Colonic mucosa (tissue), 4 donors: ENCODE measurements at regions not wholly inside any gene's neighbourhood (a gene's known extent, or its start where the extent isn't known, plus 50 kb on each side); places are given as distances from the start of the nearest gene placed in this dataset.
A peak's percentile ranks its signal among the peaks of the same experiment; 100 is the strongest.

Experiments used
- DNase-seq: peaks from one replicate; pipeline ENCODE4 v3.0.0-alpha.2; 2020
- H3K27ac ChIP-seq: fragments of 200-600 bp; one replicate; pipeline ENCODE4 v1.8.0; 2021
- H3K27me3 ChIP-seq: fragments of 200-600 bp; one replicate; pipeline ENCODE4 v1.8.0; 2021
- H3K36me3 ChIP-seq: fragments of 200-600 bp; one replicate; pipeline ENCODE4 v1.8.0; 2021
- H3K4me1 ChIP-seq: fragments of 200-600 bp; one replicate; pipeline ENCODE4 v1.8.0; 2021; ENCODE audit warnings: mild to moderate bottlenecking
- H3K4me3 ChIP-seq: fragments of 200-600 bp; one replicate; pipeline ENCODE4 v1.8.0; 2021
- H3K9ac ChIP-seq, 2 donors: one replicate each; pipeline ENCODE4 v1.7.0; 2013; ENCODE audit warnings: control low read depth in 2 of 2, low read depth in 2 of 2, low read length in 2 of 2
- H3K9me3 ChIP-seq: fragments of 200-600 bp; one replicate; pipeline ENCODE4 v1.8.0; 2021
- intact Hi-C: fragments of 100-400 bp; cut with DNase I; formaldehyde crosslinking; loops from one replicate; pipeline ENCODE4 v1.14.1; 2022
- TF ChIP-seq, protein P1 (sequence below): fragments of 200-600 bp; IDR thresholded peaks from one replicate; pipeline ENCODE4 v1.8.0; 2022; ENCODE audit warnings: antibody characterized with exemption, mild to moderate bottlenecking
- donor health status: healthy.
- donor health status: DM: no; HTN: no; CAD: no.
- donor health status: DM: no; HTN: no; CAD: no.

DNA sequence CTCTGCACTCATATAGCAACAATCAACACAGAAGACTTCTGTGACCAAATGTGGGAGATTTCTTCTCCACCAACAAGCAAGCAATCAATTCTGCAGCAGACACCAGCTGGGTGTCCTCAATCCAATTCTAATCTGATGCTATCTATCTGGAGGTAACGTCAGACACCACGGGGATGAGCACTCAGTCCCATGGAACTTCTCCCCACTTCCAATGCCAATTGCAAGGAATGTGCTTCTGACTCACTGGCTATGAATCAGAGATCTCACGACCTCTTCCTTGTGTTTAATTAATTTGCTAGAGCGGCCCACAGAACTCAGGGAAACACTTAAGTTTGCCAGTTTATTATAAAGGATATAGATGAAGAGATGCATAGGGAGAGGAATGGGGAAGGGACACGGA, 103.5 kb upstream of the SIRPG start:
- Histone ChIP-seq H3K27ac (no peak overlapping the region), H3K4me3 (no peak overlapping the region), H3K36me3 (no peaks in the 10 kb centered on the region), H3K27me3 (no peaks in the 10 kb centered on the region), H3K4me1 (peaks cover 4% of the 10 kb centered on the region), H3K9me3 (no peaks in the 10 kb centered on the region), H3K9ac (no peak overlapping the region)
- DNase-seq = no peak
- intact Hi-C loops = loop anchor here (5.0 to 10.0 kb wide), 2 partner anchors 334 to 411 kb away; no protein-coding TSS in a partner anchor
- TF ChIP-seq, protein P1, sequence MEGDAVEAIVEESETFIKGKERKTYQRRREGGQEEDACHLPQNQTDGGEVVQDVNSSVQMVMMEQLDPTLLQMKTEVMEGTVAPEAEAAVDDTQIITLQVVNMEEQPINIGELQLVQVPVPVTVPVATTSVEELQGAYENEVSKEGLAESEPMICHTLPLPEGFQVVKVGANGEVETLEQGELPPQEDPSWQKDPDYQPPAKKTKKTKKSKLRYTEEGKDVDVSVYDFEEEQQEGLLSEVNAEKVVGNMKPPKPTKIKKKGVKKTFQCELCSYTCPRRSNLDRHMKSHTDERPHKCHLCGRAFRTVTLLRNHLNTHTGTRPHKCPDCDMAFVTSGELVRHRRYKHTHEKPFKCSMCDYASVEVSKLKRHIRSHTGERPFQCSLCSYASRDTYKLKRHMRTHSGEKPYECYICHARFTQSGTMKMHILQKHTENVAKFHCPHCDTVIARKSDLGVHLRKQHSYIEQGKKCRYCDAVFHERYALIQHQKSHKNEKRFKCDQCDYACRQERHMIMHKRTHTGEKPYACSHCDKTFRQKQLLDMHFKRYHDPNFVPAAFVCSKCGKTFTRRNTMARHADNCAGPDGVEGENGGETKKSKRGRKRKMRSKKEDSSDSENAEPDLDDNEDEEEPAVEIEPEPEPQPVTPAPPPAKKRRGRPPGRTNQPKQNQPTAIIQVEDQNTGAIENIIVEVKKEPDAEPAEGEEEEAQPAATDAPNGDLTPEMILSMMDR = no peak

DNA sequence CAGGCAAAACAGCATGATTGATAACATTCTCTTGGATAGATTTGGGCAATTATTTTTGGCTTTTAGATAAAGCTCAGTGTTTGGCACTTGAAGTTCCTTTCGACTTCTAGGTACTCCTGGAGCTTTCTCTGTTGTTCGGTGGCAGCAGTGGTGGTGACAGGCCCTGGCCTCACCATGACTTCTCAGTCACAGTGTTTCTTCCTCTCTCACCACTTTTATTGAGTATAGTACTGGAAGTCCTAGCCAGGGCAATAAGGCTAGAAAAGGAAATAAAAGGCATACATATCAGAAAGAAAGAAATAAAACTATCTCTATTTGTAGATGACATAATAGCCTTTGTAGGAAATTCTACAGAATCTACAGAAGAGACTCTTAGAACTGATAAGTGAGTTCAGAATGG, 101.2 kb upstream of the SIRPG start:
- H3K27ac ChIP-seq = peak overlapping the region; percentile 75
- H3K9ac ChIP-seq = no peak overlapping the region
- H3K27me3 ChIP-seq = no peaks in the 10 kb centered on the region
- no peak overlapping the region for H3K4me3 ChIP-seq
- H3K9me3 ChIP-seq = no peaks in the 10 kb centered on the region
- DNase-seq = no peak
- intact Hi-C loops = no loop called here
- peaks cover 4% of the 10 kb centered on the region for H3K4me1 ChIP-seq
- H3K36me3 ChIP-seq = no peaks in the 10 kb centered on the region
- TF ChIP-seq, protein P1 = no peak

DNA sequence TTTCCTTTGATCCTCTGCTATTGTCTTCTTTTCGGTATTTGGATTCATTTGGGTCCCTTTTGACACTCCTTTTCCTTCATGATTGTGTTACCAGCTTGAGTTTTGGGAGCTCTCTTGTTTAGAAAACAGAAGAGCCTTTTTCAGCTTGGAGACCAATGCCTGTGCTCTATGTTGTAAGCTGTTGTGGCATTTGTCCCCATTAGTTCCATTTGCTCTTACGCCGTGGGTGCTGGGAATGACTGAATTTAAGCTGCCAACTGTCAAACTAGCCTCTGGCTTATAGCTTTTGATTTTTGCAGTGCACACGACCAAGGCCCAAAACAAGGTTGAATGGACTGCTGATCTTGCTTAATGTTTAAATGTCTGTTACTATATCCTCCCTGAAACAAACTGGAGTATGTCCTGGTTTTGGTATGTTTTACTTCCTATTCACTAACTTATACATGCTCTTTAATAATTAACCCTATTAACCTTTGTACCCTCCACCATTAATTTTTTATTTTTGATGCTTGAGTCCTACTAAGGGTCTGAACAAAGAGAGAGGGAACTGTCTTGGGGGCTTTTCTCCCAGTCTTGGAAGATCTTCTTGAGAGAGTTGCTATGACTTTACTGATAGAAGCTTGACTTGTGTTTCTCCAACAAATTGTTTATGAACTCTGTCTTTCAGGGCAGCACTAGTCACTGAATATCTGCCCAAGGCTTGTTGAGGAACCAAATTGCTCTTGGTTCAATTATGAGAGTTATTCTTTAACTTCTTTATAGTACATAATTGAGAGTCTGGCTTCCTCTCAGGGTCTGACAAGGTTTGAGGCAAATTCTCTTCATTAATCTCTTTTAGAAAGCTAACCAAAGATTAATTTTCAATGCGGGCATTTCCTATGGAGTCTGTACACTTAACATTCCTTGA, 100.3 kb upstream of the SIRPG start:
- no peak for DNase-seq
- Histone ChIP-seq H3K9ac (peak overlapping the region in 1 of 2 donors; percentile 0), H3K27me3 (no peaks in the 10 kb centered on the region), H3K27ac (peak overlapping the region; percentile 75), H3K4me1 (peaks cover 4% of the 10 kb centered on the region), H3K9me3 (no peaks in the 10 kb centered on the region), H3K36me3 (no peaks in the 10 kb centered on the region), H3K4me3 (no peak overlapping the region)
- intact Hi-C loops = no loop called here
- TF ChIP-seq, protein P1 = no peak

DNA sequence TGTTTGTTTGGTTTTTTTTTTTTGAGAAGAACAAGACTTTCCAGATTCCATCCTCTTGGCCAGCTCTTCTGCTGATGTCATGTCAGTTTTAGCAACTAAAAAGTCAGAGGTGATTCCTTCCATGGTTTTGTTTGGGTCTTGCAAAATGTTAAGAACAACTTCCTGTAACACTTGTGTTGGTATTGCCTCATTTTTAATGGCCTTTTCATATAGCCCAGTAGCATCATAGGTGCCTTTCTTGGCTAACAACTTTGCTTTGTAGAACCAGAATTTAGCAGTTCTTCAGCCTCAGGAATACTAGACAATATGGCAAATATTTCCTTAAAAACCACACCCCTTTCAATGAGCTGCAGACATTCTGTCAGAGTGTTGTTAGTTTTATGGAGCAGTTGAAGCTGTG, 99.5 kb upstream of the SIRPG start:
- no peaks in the 10 kb centered on the region for H3K27me3 ChIP-seq
- no peaks in the 10 kb centered on the region for H3K36me3 ChIP-seq
- DNase-seq = no peak
- TF ChIP-seq, protein P1 = no peak
- H3K4me3 ChIP-seq = no peak overlapping the region
- intact Hi-C loops = no loop called here
- H3K9ac ChIP-seq = no peak overlapping the region
- H3K9me3 ChIP-seq = no peaks in the 10 kb centered on the region
- peaks cover 4% of the 10 kb centered on the region for H3K4me1 ChIP-seq
- H3K27ac ChIP-seq = peak overlapping the region; percentile 75

DNA sequence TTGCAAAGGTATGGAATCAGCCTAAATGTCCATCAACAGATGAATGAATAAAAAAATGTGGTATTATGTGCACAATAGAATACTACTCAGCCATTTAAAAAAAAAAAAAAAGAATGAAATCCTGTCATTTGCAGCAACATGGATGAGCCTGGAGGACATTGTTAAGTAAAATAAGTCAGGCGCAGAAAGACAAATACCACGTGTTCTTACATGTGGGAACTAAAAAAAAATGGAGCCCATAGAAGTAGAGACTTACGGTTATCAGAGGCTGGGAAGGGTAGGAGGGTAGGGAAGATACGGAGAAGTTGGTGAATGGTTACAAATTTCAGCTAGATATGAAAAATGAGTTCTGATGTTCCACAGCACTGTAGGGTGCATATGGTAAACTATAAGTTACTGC, 97.2 kb upstream of the SIRPG start:
- Histone ChIP-seq H3K9me3 (no peaks in the 10 kb centered on the region), H3K4me3 (no peak overlapping the region), H3K9ac (no peak overlapping the region), H3K27ac (no peak overlapping the region), H3K4me1 (peaks cover 4% of the 10 kb centered on the region), H3K27me3 (no peaks in the 10 kb centered on the region), H3K36me3 (no peaks in the 10 kb centered on the region)
- no peak for DNase-seq
- intact Hi-C loops = no loop called here
- TF ChIP-seq, protein P1 = no peak
